HCT116 (cell line): ENCODE measurements at regions not wholly inside any gene's neighbourhood (a gene's known extent, or its start where the extent isn't known, plus 50 kb on each side); places are given as distances from the start of the nearest gene placed in this dataset.

Source experiments
- JUND ChIP-seq: IDR thresholded peaks from 2 replicates; pipeline ENCODE4 v1.6.1; 2012
- POLR2A ChIP-seq: IDR thresholded peaks from 2 replicates; pipeline ENCODE4 v1.7.0; 2011; ENCODE audit warnings: borderline replicate concordance; ENCODE audit not compliant: insufficient read depth, insufficient read length; ENCODE audit errors: extremely low read depth
- RAD21 ChIP-seq: IDR thresholded peaks from 2 replicates; pipeline ENCODE4 v1.6.1; 2012; ENCODE audit warnings: low read depth, mild to moderate bottlenecking
- TF ChIP-seq, protein P1 (sequence below), 3 experiments: fragments of 200-600 bp in 1 of 3; sonication (generic) in 1 of 3; IDR thresholded peaks in 2 of 3; conservative IDR thresholded peaks in 1 of 3; 2 replicates each; pipeline ENCODE4 v1.5.1; 2012 to 2017; ENCODE audit warnings: low read depth in 2 of 3, low read length in 2 of 3, antibody characterized with exemption in 1 of 3, borderline replicate concordance in 1 of 3, control low read depth in 1 of 3, mild to moderate bottlenecking in 1 of 3, mixed read lengths in 1 of 3, mixed run types in 1 of 3, moderate library complexity in 1 of 3; ENCODE audit not compliant: insufficient read depth in 1 of 3

DNA sequence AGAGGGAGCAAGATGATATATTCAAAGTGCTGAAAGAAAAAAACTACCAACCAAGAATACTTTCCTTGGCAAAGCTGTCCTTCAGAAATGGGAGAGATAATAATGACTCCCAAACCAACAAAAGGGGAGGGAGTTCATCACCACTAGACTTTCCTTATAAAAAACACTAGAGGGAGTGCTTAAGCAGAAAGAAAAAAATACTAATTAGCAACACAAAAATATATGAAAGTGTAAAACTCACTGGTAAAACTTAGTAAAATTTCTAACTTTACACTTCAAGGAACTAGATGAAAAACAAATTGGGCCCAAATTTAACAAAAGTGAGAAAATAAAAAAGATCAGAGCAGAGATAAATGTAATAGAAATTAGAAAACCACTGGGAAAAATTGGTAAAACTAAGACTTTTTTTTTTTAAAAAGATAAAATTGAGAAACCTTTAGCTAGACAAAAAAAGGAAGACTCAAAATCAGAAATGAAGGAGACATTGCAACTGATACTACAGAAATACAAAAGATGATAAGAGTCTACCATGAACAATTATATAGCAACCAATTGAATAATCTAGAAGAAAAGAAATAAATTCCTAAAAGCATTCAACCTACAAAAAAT lies 60.4 kb upstream of the FAR2 start:
- TF ChIP-seq POLR2A (no peak), JUND (no peak), RAD21 (peak; percentile 69)
- TF ChIP-seq, protein P1, sequence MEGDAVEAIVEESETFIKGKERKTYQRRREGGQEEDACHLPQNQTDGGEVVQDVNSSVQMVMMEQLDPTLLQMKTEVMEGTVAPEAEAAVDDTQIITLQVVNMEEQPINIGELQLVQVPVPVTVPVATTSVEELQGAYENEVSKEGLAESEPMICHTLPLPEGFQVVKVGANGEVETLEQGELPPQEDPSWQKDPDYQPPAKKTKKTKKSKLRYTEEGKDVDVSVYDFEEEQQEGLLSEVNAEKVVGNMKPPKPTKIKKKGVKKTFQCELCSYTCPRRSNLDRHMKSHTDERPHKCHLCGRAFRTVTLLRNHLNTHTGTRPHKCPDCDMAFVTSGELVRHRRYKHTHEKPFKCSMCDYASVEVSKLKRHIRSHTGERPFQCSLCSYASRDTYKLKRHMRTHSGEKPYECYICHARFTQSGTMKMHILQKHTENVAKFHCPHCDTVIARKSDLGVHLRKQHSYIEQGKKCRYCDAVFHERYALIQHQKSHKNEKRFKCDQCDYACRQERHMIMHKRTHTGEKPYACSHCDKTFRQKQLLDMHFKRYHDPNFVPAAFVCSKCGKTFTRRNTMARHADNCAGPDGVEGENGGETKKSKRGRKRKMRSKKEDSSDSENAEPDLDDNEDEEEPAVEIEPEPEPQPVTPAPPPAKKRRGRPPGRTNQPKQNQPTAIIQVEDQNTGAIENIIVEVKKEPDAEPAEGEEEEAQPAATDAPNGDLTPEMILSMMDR (IDR thresholded peaks at IDR 0.05 in 2 of 3, conservative IDR thresholded peaks at IDR 0.05 in 1 of 3; ENCODE audit: borderline replicate concordance in 1 of 3, insufficient read depth in 1 of 3, low read depth in 2 of 3, low read length in 2 of 3), result peak; percentile 32 to 88 (median 67); a peak in 5 of 6 replicates
